GM23248 (cell line): ENCODE measurements at regions not wholly inside any gene's neighbourhood (a gene's known extent, or its start where the extent isn't known, plus 50 kb on each side); places are given as distances from the start of the nearest gene placed in this dataset.

Experiments
- EZH2 ChIP-seq: fragments of 200-600 bp; sonication (generic); IDR thresholded peaks from 2 replicates; pipeline ENCODE4 v1.6.1; 2018; ENCODE audit warnings: antibody characterized with exemption, mild to moderate bottlenecking; ENCODE audit not compliant: insufficient read depth, poor library complexity, severe bottlenecking
- EZH2phosphoT487 ChIP-seq: fragments of 200-600 bp; sonication (generic); IDR thresholded peaks from 2 replicates; pipeline ENCODE4 v1.6.1; 2018; ENCODE audit warnings: antibody characterized with exemption, moderate library complexity, mild to moderate bottlenecking, low read depth; ENCODE audit not compliant: insufficient read depth

DNA sequence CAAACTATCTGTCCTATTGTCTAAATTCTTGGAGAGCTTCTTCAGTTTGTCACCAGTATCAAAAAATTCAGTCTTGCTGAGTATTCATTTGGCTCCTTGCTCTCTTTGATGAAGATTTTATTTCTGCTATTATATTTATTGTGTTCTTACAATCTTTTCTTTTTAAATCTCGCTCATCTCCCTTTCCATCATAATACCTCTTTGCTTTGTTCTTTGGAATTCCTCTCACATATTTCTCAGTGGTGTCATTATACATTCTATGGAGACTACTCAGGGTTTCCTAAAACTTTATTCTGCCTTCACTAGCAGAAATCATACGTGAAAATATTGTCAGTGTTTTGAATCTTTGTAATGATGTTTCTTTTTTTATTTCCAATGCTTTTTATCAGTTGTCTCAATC, 445.2 kb upstream of the ID4 start:
- TF ChIP-seq EZH2phosphoT487 (no peak), EZH2 (no peak)
